ENCODE measurements at regions not wholly inside any gene's neighbourhood (a gene's known extent, or its start where the extent isn't known, plus 50 kb on each side); places are given as distances from the start of the nearest gene placed in this dataset.
"Not testable (repeated sequence)": the region's sequence is repeated elsewhere in the genome, so short reads cannot be mapped to it uniquely, and the experiment has no call there.

GRCh38 chr15:87739081-87739480 is 517.5 kb downstream of the NTRK3 start:
- Mint-ChIP-seq H3K27ac (no peak overlapping the region), H3K9me3 (peaks cover 2% of the 10 kb centered on the region), H3K4me3 (no peak overlapping the region), H3K36me3 (ENCODE audit: low read depth) (no peaks in the 10 kb centered on the region), H3K4me1 (ENCODE audit: low read depth) (peaks cover 3% of the 10 kb centered on the region), H3K27me3 (no peaks in the 10 kb centered on the region)
- DNase-seq (no peak), ATAC-seq (no peak)
- ChIA-PET POLR2A (no interaction called here), CTCF (no interaction called here)
- no peak for TF ChIP-seq CTCF (IDR thresholded peaks at IDR 0.05)
- intact Hi-C loops (cut with micrococcal nuclease), result no loop called here

- DNase-seq; H3K4me1 Mint-ChIP-seq (ENCODE audit: low read depth); ATAC-seq; H3K27ac Mint-ChIP-seq; H3K9me3 Mint-ChIP-seq; intact Hi-C loops (cut with micrococcal nuclease); H3K27me3 Mint-ChIP-seq; POLR2A ChIA-PET; H3K36me3 Mint-ChIP-seq (ENCODE audit: low read depth); H3K4me3 Mint-ChIP-seq: not testable (repeated sequence)
- CTCF ChIA-PET, result interaction anchor here (0.7 kb wide), 1 partner anchor 12 kb away, joined by 4 read pairs; no protein-coding TSS in a partner anchor
These were observed 519.1 kb downstream of the NTRK3 start for GRCh38 chr15:87737460-87737859.

- Mint-ChIP-seq H3K4me1 (ENCODE audit: low read depth) (peaks cover 3% of the 10 kb centered on the region), H3K4me3 (no peak overlapping the region), H3K36me3 (ENCODE audit: low read depth) (no peaks in the 10 kb centered on the region), H3K27me3 (no peaks in the 10 kb centered on the region), H3K27ac (no peak overlapping the region), H3K9me3 (peaks cover 2% of the 10 kb centered on the region)
- ChIA-PET POLR2A (no interaction called here), CTCF (no interaction called here)
- intact Hi-C loops (cut with micrococcal nuclease), result no loop called here
- no peak for TF ChIP-seq CTCF (IDR thresholded peaks at IDR 0.05)
- ATAC-seq (no peak), DNase-seq (no peak)
These were observed 519.6 kb downstream of the NTRK3 start for GRCh38 chr15:87736891-87737389.

GRCh38 chr15:87736401-87736800 is 520.1 kb downstream of the NTRK3 start:
- intact Hi-C loops (cut with micrococcal nuclease), result no loop called here
- no peak overlapping the region for H3K27ac Mint-ChIP-seq
- H3K36me3 Mint-ChIP-seq (ENCODE audit: low read depth), result no peaks in the 10 kb centered on the region
- ATAC-seq (no peak), DNase-seq (no peak)
- peaks cover 2% of the 10 kb centered on the region for H3K9me3 Mint-ChIP-seq
- POLR2A ChIA-PET, result no interaction called here
- CTCF ChIA-PET, result interaction anchor here (1.2 kb wide), 1 partner anchor 54 kb away, joined by 3 read pairs; no protein-coding TSS in a partner anchor
- peaks cover 3% of the 10 kb centered on the region for H3K4me1 Mint-ChIP-seq (ENCODE audit: low read depth)
- no peaks in the 10 kb centered on the region for H3K27me3 Mint-ChIP-seq
- TF ChIP-seq CTCF (IDR thresholded peaks at IDR 0.05), result no peak
- H3K4me3 Mint-ChIP-seq, result no peak overlapping the region

DNA sequence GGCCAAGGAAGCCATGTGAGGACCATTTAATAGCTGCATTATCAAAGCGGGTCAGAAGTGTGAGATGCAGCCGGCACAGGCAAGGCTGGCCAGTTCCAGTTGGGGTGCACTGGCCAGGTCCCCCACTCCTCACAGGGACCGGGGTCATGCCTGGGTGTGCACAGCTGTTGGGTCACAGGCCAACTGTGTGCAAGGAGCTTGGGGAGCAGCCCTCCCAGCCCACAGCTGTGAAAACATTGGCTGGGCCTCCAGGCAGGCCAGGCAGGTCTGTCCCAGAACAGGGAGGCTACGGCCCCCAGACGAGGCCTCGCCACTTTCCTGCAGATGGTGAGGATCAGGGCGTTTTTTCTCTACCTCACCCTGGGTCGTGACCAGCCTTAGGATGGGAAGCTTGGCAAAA is 521.0 kb downstream of the NTRK3 start:
- Mint-ChIP-seq H3K4me1 (ENCODE audit: low read depth) (peaks cover 3% of the 10 kb centered on the region), H3K36me3 (ENCODE audit: low read depth) (no peaks in the 10 kb centered on the region), H3K9me3 (peaks cover 2% of the 10 kb centered on the region), H3K27ac (no peak overlapping the region), H3K4me3 (no peak overlapping the region), H3K27me3 (no peaks in the 10 kb centered on the region)
- no peak for TF ChIP-seq CTCF (IDR thresholded peaks at IDR 0.05)
- intact Hi-C loops (cut with micrococcal nuclease), result no loop called here
- POLR2A ChIA-PET, result no interaction called here
- DNase-seq (no peak), ATAC-seq (no peak)
- CTCF ChIA-PET, result interaction anchor here (1.2 kb wide), 1 partner anchor 53 kb away, joined by 3 read pairs; no protein-coding TSS in a partner anchor
